Urinary bladder (tissue), 3 donors: ENCODE measurements at regions not wholly inside any gene's neighbourhood (a gene's known extent, or its start where the extent isn't known, plus 50 kb on each side); places are given as distances from the start of the nearest gene placed in this dataset.

Source experiments
- DNase-seq: peaks from one replicate; pipeline ENCODE4 v3.0.0-alpha.2; 2015; ENCODE audit errors: extremely low spot score
- H3K27ac ChIP-seq: one replicate; pipeline ENCODE4 v1.5.1; 2013; ENCODE audit warnings: low read depth, mild to moderate bottlenecking, moderate library complexity
- H3K36me3 ChIP-seq: one replicate; pipeline ENCODE4 v1.6.1; 2013; ENCODE audit warnings: mild to moderate bottlenecking, moderate library complexity; ENCODE audit not compliant: insufficient read depth
- H3K4me1 ChIP-seq: one replicate; pipeline ENCODE4 v1.6.1; 2013; ENCODE audit warnings: mild to moderate bottlenecking, moderate library complexity; ENCODE audit not compliant: insufficient read depth
- H3K4me3 ChIP-seq: one replicate; pipeline ENCODE4 v1.5.1; 2013; ENCODE audit warnings: low read depth, low read length
- WGBS: extraction: QIAGEN DNeasy Blood & Tissue Kit; methylation state at CpG from one replicate; pipeline ENCODE4 v1.1.7; 2013; 5-methylcytosine and 5-hydroxymethylcytosine counted together
- donor health status: healthy with polysubstance abuse.
- donor health status: healthy.

DNA sequence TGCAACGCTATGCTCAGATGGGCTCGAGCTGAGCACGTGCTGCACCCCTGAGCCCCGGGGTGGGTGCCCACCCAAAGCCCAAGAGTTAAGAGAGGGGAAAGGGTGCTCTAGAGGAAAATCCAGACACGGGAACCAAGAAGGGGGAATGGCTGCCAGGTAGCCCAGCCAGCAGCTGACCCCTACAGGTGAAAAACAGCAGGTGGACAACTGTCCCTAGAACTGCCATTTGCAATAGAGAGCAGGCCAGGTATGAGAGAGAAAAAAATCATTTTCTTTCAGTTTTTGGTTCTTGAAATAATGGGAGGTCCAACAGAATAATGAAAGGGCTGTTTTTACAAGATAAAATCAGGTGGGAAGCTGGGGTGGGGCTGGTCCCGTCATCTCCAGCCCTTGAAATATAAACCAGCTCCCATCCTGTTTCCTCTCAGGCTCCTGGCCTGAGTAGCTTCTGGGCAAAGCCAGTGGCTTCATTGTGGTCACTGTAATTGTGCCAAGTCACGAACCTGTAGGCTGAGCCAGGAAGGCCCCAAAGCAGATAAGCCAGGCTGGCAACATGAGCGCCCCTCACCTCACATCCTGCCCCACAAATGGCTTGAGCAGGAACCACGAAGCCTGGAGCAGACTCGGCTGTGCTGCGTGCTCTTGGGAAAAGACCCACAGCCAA is 257.8 kb downstream of the SNX10 start:
- WGBS = 70% methylated on average over 11 of the region's 11 CpGs
- no peak overlapping the region for H3K4me3 ChIP-seq
- no peak for DNase-seq
- no peaks in the 10 kb centered on the region for H3K4me1 ChIP-seq
- no peak overlapping the region for H3K27ac ChIP-seq
- H3K36me3 ChIP-seq = no peaks in the 10 kb centered on the region

DNA sequence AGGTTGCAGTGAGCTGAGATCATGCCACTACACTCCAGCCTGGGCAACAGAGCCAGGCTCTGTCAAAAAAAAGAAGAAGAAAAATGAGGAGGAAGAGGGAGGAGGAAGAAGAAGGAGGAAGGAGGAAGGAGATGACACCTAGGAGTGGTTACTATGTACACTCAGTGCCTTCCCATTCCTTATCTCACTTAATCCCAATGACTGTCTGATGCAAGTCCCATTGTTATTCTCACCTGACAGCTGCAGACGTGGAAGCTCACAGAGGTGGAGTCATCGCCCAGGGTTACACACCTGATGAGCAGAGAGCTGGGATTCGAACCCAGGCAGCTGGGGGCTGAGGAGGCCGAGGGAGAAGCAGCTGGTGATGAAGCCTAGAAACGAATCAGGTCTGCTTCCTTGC is 258.8 kb downstream of the SNX10 start:
- DNase-seq = no peak
- Histone ChIP-seq H3K4me1 (no peaks in the 10 kb centered on the region), H3K27ac (no peak overlapping the region), H3K36me3 (no peaks in the 10 kb centered on the region), H3K4me3 (no peak overlapping the region)
- 65% methylated on average over 5 of the region's 5 CpGs for WGBS

DNA sequence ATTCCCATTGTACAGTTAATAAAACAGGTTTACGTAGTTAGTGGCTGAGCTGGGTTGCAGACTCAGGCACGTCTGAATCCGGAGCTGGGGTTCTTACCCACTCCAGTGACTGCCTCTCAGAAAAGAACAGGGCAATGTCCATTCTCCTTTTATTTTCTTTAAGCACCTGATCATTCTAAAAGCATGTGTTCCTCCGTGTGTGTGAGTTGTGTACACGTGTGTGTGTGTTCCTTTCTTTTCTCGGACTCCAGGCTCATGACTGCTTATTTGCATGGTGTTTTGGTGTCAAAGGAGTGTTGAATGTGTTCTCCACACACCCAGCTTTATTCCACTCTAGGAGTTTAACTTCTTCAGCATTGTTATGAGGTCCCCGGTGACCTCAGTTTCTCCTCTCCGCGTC is 260.1 kb downstream of the SNX10 start:
- WGBS = 80% methylated on average over 9 of the region's 9 CpGs

DNA sequence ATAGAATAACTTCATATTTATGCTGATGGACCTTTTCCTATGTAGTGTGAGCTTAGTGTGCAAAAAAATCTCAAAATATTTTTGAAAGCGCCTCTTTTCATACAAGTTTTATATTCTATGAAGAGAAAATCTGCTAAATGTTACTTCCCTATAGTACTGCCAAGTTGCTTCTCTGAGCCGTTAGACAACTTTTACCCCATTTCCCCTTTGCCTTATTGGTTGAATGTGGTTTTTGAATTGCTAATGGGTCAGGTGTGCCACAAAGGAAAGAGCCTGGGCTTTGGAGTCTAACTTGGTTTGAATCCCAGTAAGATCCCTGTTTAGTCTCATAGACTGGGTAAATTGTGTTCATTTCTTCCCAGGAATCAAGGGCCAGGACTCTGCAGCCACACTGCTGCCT is 261.5 kb downstream of the SNX10 start:
- Histone ChIP-seq H3K27ac (no peak overlapping the region), H3K4me3 (no peak overlapping the region), H3K4me1 (no peaks in the 10 kb centered on the region), H3K36me3 (no peaks in the 10 kb centered on the region)
- WGBS = 57% methylated on average over 2 of the region's 2 CpGs
- DNase-seq = no peak

More for the DNA sequence above, 260.1 kb downstream of the SNX10 start:
- Histone ChIP-seq H3K27ac (no peak overlapping the region), H3K36me3 (no peaks in the 10 kb centered on the region), H3K4me3 (no peak overlapping the region), H3K4me1 (no peaks in the 10 kb centered on the region)
- DNase-seq = no peak

DNA sequence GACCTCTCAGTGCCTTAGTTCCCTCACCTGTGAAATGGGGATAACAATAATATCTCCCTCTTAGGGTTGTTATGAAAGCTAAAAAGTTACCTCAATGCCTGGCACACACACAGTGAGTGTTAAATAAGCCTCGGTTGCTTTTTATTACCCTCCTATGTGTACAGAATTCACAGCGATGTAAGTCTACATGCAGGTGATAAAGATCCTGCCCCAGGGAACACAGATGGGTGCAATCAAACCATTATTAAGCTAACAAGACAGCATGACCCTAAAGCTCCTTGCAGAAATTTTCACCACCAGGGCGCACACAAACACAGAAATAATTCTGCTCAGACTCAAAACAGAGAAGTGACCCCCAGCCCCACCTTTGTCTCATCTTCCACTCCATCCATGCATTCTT is 261.9 kb downstream of the SNX10 start:
- WGBS = 57% methylated on average over 3 of the region's 3 CpGs
- H3K4me1 ChIP-seq = no peaks in the 10 kb centered on the region
- H3K27ac ChIP-seq = no peak overlapping the region
- DNase-seq = no peak
- H3K36me3 ChIP-seq = no peaks in the 10 kb centered on the region
- no peak overlapping the region for H3K4me3 ChIP-seq

DNA sequence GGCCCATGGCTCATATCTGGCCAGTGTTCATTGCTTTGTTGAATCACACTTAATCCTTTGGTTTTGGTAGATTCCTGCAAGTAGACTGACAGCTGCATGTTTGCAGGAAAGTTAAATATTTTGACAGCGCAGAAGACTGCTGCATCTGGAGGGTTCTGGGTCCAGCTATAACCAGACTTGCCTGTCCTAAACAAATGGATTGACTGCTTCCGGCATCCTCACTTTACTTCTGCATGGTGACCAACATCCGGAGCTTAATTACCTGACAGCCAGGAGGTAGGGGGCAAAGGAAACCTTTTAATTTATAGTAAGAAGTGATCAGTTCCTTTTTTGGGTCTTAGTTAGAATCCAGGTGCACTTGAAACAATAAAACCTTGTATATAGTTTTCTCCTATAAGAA is 263.3 kb downstream of the SNX10 start:
- H3K36me3 ChIP-seq = no peaks in the 10 kb centered on the region
- WGBS = 66% methylated on average over 3 of the region's 3 CpGs

DNA sequence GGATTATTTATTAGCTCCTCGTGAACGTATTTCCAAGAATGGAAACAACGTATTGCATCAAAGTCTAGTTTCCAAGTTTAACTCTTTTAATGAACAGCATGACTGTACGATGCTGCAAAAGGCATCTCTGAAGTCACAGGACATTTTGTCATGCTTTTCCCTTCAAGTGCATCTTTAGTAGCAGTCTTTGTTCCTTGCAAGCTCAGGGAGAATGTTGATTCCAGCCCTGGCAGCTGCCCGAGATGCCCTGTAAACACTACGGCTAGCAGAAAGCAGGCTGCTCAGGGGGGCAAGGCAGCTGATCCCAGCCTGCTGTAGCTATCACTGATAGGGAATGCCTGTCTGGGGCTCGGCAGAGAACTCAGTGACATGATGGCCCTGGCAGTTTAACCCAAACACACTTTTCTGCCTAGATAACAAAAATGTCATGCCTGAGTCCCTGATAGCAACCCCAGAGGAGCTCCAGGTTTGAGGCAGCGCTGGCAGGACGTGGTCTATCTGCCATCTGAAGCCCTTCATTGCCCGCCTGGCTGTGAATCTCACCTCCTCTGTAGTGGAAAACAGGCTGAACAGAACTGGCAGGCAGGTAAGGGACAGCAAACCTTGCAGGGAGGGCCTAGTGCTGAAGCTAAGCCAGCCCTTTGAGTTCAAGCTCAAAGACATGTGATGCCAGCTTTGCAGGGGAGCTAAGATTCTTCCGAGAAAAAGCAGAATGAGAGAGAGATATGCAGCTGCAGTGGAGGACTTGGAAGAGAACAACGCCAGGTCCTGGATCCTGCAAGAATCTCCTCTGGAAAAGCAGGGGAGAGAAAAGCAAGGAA is 264.6 kb downstream of the SNX10 start:
- Histone ChIP-seq H3K27ac (no peak overlapping the region), H3K4me3 (no peak overlapping the region), H3K4me1 (no peaks in the 10 kb centered on the region), H3K36me3 (no peaks in the 10 kb centered on the region)
- no peak for DNase-seq
- WGBS = 34% methylated on average over 12 of the region's 12 CpGs

More for the DNA sequence above, 263.3 kb downstream of the SNX10 start:
- no peak overlapping the region for H3K4me3 ChIP-seq
- H3K4me1 ChIP-seq = no peaks in the 10 kb centered on the region
- no peak overlapping the region for H3K27ac ChIP-seq
- DNase-seq = no peak

DNA sequence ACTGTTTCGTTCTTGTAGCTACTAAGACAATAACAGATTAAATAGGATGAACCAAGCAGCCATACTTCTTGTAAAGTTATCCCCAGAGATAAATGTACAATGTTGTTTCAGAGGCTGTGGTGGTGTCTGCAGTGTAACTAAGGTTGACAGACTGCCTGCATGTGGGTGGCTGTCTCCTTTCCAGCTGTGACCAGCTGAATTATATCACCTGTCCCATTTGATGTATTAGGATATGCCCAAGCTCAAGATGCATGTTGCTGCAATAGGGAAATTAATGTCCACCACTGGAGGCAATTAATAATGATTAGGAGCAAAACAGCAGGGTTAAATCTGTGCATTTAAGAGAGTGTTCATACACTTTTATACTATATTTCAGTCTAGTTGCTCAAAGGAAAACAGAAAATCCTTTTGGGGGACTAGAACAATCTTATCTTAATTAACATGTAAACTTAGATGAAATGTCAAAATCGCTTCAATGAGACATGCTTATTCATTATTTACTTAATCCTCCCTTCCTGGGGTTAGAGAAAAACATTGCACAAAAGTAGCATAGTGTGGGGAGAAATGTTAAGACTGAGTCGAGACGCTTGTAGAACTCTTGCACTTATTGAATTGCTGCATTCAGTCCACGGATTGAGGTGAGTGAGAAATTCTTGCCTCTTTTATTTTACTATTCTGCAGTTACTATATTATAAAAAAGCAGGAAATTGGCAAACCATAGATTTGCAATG is 269.0 kb downstream of the SNX10 start:
- Histone ChIP-seq H3K4me1 (no peaks in the 10 kb centered on the region), H3K27ac (no peak overlapping the region), H3K36me3 (no peaks in the 10 kb centered on the region), H3K4me3 (no peak overlapping the region)
- no peak for DNase-seq
- WGBS = 29% methylated on average over 5 of the region's 5 CpGs

DNA sequence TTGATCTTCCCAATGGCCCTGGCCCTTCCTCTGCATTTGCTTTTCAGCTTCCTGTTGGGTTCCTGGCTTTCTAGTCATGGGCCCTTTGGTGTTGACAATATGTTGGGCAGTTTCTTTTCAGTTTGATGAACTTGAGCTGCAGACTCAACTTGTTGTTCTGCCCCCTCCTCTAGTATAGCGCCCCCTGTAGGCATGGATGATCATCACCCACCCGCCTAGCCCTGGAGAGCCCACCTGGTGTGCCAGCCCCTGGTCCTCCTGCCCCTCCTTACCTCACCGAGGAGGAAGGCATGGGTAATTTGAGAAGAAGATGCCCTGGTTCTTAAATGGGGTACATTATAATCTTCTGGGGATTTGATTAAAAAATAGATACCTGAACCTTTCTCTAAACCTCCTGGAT is 271.2 kb downstream of the SNX10 start:
- no peaks in the 10 kb centered on the region for H3K36me3 ChIP-seq
- H3K4me3 ChIP-seq = no peak overlapping the region
- no peak overlapping the region for H3K27ac ChIP-seq
- DNase-seq = no peak
- WGBS = 72% methylated on average over 3 of the region's 3 CpGs
- H3K4me1 ChIP-seq = no peaks in the 10 kb centered on the region

DNA sequence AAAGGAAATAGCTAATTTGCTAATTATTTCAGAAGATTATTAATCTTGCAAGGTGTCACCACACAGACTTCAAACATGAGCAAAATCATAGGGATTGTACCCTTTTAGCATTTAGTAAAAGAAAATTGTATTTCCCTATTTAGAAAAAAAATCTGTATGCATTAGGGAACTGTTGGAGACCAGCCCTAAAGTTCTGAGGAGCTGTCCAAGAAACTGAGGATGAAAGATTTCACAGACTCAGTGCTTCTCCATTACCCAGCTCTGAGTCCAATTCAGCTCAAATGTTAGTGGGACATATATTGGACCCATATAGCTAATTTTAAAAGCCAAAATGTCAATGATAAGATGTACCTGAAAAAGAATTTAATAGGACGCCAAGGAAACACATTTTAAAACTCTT is 271.7 kb downstream of the SNX10 start:
- no peak overlapping the region for H3K27ac ChIP-seq
- H3K36me3 ChIP-seq = no peaks in the 10 kb centered on the region
- H3K4me3 ChIP-seq = no peak overlapping the region
- DNase-seq = no peak
- no peaks in the 10 kb centered on the region for H3K4me1 ChIP-seq
- WGBS = 92% methylated on average over 1 of the region's 1 CpG

DNA sequence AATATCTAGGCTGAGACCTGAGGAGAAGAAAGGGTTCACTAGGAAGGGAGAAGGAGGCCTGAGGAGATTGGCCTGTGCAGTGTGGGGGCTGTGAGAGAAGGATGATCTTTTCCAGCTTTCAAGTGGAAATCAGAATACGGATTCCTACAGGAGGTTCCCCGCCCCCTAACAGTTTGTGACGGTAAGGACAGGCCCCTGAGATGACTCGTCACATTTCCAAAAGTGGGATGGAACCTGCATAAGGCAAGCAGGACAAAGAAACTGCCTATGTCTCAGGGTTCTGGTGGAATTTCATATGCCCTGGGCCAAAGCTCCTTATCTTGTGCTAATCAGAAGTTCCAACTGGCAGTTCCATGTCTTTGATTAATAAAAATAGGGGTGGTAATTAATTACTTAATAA is 275.6 kb downstream of the SNX10 start:
- WGBS = 59% methylated on average over 4 of the region's 4 CpGs

DNA sequence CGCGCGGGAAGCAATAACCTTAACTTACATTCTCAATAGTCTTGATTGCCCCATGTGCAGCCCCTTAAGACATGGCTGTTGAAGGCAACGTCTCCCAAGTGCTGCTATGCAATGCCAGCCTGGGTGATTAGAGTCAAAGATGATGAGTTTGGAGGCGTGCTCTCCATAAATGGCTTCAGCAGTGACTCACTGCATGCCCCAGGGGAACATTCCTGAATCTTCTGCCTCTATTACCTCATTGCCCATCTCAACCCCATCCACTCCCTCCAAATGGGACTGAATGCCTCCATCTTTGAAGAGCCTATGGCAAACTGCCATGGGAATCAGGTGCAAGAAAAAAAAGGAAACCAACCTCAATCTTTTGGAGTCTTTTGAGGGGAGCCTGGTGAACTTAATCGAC is 282.8 kb downstream of the SNX10 start:
- Histone ChIP-seq H3K4me3 (no peak overlapping the region), H3K27ac (no peak overlapping the region), H3K36me3 (no peaks in the 10 kb centered on the region), H3K4me1 (no peaks in the 10 kb centered on the region)
- 86% methylated on average over 6 of the region's 6 CpGs for WGBS
- no peak for DNase-seq

More for the DNA sequence above, 275.6 kb downstream of the SNX10 start:
- H3K27ac ChIP-seq = no peak overlapping the region
- no peak for DNase-seq
- no peak overlapping the region for H3K4me3 ChIP-seq
- no peaks in the 10 kb centered on the region for H3K36me3 ChIP-seq
- no peaks in the 10 kb centered on the region for H3K4me1 ChIP-seq

DNA sequence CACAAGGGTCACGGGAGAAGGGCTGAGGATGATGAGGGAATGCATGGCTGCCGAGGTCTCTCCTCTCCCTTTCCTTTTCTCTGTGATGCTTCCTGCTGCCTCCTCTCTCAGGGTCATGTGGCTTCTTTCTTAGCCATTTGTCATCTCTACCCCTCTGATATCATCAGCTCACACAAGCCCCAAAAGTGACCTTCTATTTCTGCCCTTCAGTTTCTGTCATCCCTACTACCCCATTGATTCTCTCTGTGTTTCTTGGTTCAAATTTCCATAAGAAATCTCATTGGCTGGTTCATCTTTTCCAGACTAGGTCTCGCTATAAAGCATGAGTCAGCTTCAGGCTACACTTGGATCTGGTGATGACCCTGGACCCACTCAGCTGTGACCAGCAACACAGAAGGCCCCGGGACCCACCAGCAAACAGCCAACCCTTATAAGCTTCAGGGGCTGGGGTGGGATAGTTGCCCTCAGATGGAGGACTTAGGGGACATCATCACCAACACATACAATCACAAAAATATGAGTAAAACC is 284.3 kb downstream of the SKAP2 start:
- DNase-seq = no peak
- Histone ChIP-seq H3K4me1 (no peaks in the 10 kb centered on the region), H3K4me3 (no peak overlapping the region), H3K36me3 (no peaks in the 10 kb centered on the region), H3K27ac (no peak overlapping the region)
- 89% methylated on average over 4 of the region's 4 CpGs for WGBS

DNA sequence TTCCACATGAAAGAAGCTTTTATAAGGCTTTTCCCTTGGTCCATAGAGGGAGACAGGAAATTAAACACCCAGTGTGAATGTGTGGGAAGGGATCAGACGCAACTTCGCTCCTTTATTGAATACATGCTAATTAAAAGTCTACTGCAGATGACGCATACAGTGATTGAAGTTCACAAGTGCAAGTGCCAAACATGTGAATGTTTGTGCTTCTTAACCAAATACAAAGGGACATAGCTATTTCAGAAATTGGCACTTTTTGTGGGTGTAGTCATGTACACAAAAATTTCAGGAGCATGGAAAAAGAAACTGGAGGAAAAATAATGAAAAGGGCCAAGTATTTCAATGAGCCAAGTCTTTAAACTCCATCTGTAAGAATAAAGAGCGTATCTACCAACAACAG is 283.7 kb downstream of the SKAP2 start:
- 85% methylated on average over 4 of the region's 4 CpGs for WGBS
- no peaks in the 10 kb centered on the region for H3K36me3 ChIP-seq
- DNase-seq = no peak
- H3K4me1 ChIP-seq = no peaks in the 10 kb centered on the region
- no peak overlapping the region for H3K27ac ChIP-seq
- no peak overlapping the region for H3K4me3 ChIP-seq
